ENCODE measurements at regions not wholly inside any gene's neighbourhood (a gene's known extent, or its start where the extent isn't known, plus 50 kb on each side); places are given as distances from the start of the nearest gene placed in this dataset.

GRCh38 chr4:176404621-176405020, 84.9 kb downstream of the SPCS3 start:
- peaks cover 40% of the 10 kb centered on the region for H3K9me3 ChIP-seq (replicated peaks)
- H3K4me1 ChIP-seq: no peaks in the 10 kb centered on the region
- intact Hi-C loops (cut with micrococcal nuclease): no loop called here
- no peaks in the 10 kb centered on the region for H3K27me3 ChIP-seq (ENCODE audit: low read depth)
- no peaks in the 10 kb centered on the region for H3K36me3 ChIP-seq
- no peak for TF ChIP-seq CTCF (IDR thresholded peaks at IDR 0.05; ENCODE audit: borderline replicate concordance)
- DNase-seq: no peak
- no peak overlapping the region for H3K4me3 ChIP-seq
- no peak overlapping the region for H3K27ac ChIP-seq (replicated peaks)

- H3K27ac ChIP-seq (replicated peaks): no peak overlapping the region
- no peaks in the 10 kb centered on the region for H3K4me1 ChIP-seq
- H3K27me3 ChIP-seq (ENCODE audit: low read depth): no peaks in the 10 kb centered on the region
- TF ChIP-seq CTCF (IDR thresholded peaks at IDR 0.05; ENCODE audit: borderline replicate concordance): no peak
- no peak for DNase-seq
- no peak overlapping the region for H3K4me3 ChIP-seq
- intact Hi-C loops (cut with micrococcal nuclease): no loop called here
- H3K9me3 ChIP-seq (replicated peaks): peaks cover 32% of the 10 kb centered on the region
- no peaks in the 10 kb centered on the region for H3K36me3 ChIP-seq
Measured at GRCh38 chr4:176406297-176406696, 86.5 kb downstream of the SPCS3 start.

GRCh38 chr4:176406736-176407135, 87.0 kb downstream of the SPCS3 start:
- Histone ChIP-seq H3K4me3 (no peak overlapping the region), H3K9me3 (replicated peaks) (peaks cover 28% of the 10 kb centered on the region), H3K4me1 (no peaks in the 10 kb centered on the region), H3K27ac (replicated peaks) (no peak overlapping the region), H3K27me3 (ENCODE audit: low read depth) (no peaks in the 10 kb centered on the region), H3K36me3 (no peaks in the 10 kb centered on the region)
- TF ChIP-seq CTCF (IDR thresholded peaks at IDR 0.05; ENCODE audit: borderline replicate concordance): no peak
- no peak for DNase-seq
- intact Hi-C loops (cut with micrococcal nuclease): no loop called here

- no peak for TF ChIP-seq CTCF (IDR thresholded peaks at IDR 0.05; ENCODE audit: borderline replicate concordance)
- H3K4me3 ChIP-seq: no peak overlapping the region
- no peaks in the 10 kb centered on the region for H3K4me1 ChIP-seq
- no peak for DNase-seq
- peaks cover 13% of the 10 kb centered on the region for H3K9me3 ChIP-seq (replicated peaks)
- H3K27ac ChIP-seq (replicated peaks): no peak overlapping the region
- H3K27me3 ChIP-seq (ENCODE audit: low read depth): no peaks in the 10 kb centered on the region
- no peaks in the 10 kb centered on the region for H3K36me3 ChIP-seq
- intact Hi-C loops (cut with micrococcal nuclease): no loop called here
Measured at GRCh38 chr4:176409627-176410026, 89.9 kb downstream of the SPCS3 start.

- H3K27me3 ChIP-seq (ENCODE audit: low read depth): no peaks in the 10 kb centered on the region
- H3K4me3 ChIP-seq: no peak overlapping the region
- intact Hi-C loops (cut with micrococcal nuclease): no loop called here
- H3K36me3 ChIP-seq: no peaks in the 10 kb centered on the region
- no peak for DNase-seq
- peaks cover 13% of the 10 kb centered on the region for H3K9me3 ChIP-seq (replicated peaks)
- no peaks in the 10 kb centered on the region for H3K4me1 ChIP-seq
- H3K27ac ChIP-seq (replicated peaks): no peak overlapping the region
- TF ChIP-seq CTCF (IDR thresholded peaks at IDR 0.05; ENCODE audit: borderline replicate concordance): no peak
Measured at GRCh38 chr4:176413171-176413570, 93.4 kb downstream of the SPCS3 start.

- no peak overlapping the region for H3K27ac ChIP-seq (replicated peaks)
- no peaks in the 10 kb centered on the region for H3K36me3 ChIP-seq
- intact Hi-C loops (cut with micrococcal nuclease): no loop called here
- H3K27me3 ChIP-seq (ENCODE audit: low read depth): no peaks in the 10 kb centered on the region
- H3K4me1 ChIP-seq: no peaks in the 10 kb centered on the region
- DNase-seq: no peak
- no peak overlapping the region for H3K4me3 ChIP-seq
- TF ChIP-seq CTCF (IDR thresholded peaks at IDR 0.05; ENCODE audit: borderline replicate concordance): no peak
- no peaks in the 10 kb centered on the region for H3K9me3 ChIP-seq (replicated peaks)
Measured at GRCh38 chr4:176422001-176422400, 102.2 kb downstream of the SPCS3 start.
